Nephron (organoid): ENCODE measurements at regions not wholly inside any gene's neighbourhood (a gene's known extent, or its start where the extent isn't known, plus 50 kb on each side); places are given as distances from the start of the nearest gene placed in this dataset.

Source experiments
- H3K27ac Mint-ChIP-seq, 3 experiments: 2 replicates each; pipeline ENCODE4 v1.8.0; 2020; ENCODE audit warnings: mixed read lengths in 3 of 3, mild to moderate bottlenecking in 2 of 3, moderate library complexity in 1 of 3
- H3K27me3 Mint-ChIP-seq: 2 replicates; pipeline ENCODE4 v1.8.0; 2021; ENCODE audit warnings: low read depth, mild to moderate bottlenecking, moderate library complexity, mixed read lengths
- H3K36me3 Mint-ChIP-seq: 2 replicates; pipeline ENCODE4 v1.8.0; 2020; ENCODE audit warnings: low read depth, mixed read lengths
- H3K4me1 Mint-ChIP-seq: 2 replicates; pipeline ENCODE4 v1.8.0; 2020; ENCODE audit warnings: mixed read lengths
- H3K4me3 Mint-ChIP-seq, 3 experiments: 2 replicates each; pipeline ENCODE4 v1.8.0; 2020; ENCODE audit warnings: mild to moderate bottlenecking in 3 of 3, mixed read lengths in 3 of 3, moderate library complexity in 2 of 3
- H3K9me3 Mint-ChIP-seq: 2 replicates; pipeline ENCODE4 v1.8.0; 2020; ENCODE audit warnings: mixed read lengths
- CTCF ChIP-seq, 3 experiments: fragments of 200-600 bp; sonication (generic); IDR thresholded peaks; one replicate each; pipeline ENCODE4 v1.5.0; 2021; ENCODE audit warnings: antibody characterized with exemption in 3 of 3; ENCODE audit not compliant: unreplicated experiment in 3 of 3

- Mint-ChIP-seq H3K9me3 (no peaks in the 10 kb centered on the region), H3K27ac (no peak overlapping the region), H3K27me3 (peaks cover 35% of the 10 kb centered on the region), H3K4me1 (no peaks in the 10 kb centered on the region), H3K4me3 (no peak overlapping the region), H3K36me3 (no peaks in the 10 kb centered on the region)
- no peak for TF ChIP-seq CTCF (IDR thresholded peaks at IDR 0.05; ENCODE audit: unreplicated experiment in 3 of 3)
Observed at GRCh38 chr2:6794448-6794847, 71.3 kb downstream of the CMPK2 start.
